ENCODE measurements at regions not wholly inside any gene's neighbourhood (a gene's known extent, or its start where the extent isn't known, plus 50 kb on each side); places are given as distances from the start of the nearest gene placed in this dataset.

DNA sequence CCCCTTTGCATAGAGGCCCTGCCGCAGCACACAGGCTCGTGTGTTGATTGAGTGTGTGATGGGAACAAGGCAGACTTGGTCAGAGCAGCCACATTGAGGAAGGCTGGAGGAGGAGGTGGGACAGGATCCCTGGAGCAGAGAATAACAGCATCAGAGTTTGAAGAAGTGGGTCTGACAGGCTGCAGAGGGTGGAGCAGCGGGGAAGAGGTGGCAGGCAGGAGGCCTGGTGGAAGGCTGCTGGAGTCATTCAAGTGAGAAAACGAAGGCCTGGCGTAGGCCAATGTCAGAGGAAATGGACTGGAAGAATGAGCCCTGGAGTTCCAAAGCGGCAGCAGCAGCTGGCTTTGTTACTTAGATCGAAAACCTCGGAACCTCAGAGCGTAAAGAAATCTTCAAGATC, 115.0 kb upstream of the GRIK3 start:
- TF ChIP-seq, protein P1, sequence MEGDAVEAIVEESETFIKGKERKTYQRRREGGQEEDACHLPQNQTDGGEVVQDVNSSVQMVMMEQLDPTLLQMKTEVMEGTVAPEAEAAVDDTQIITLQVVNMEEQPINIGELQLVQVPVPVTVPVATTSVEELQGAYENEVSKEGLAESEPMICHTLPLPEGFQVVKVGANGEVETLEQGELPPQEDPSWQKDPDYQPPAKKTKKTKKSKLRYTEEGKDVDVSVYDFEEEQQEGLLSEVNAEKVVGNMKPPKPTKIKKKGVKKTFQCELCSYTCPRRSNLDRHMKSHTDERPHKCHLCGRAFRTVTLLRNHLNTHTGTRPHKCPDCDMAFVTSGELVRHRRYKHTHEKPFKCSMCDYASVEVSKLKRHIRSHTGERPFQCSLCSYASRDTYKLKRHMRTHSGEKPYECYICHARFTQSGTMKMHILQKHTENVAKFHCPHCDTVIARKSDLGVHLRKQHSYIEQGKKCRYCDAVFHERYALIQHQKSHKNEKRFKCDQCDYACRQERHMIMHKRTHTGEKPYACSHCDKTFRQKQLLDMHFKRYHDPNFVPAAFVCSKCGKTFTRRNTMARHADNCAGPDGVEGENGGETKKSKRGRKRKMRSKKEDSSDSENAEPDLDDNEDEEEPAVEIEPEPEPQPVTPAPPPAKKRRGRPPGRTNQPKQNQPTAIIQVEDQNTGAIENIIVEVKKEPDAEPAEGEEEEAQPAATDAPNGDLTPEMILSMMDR (IDR thresholded peaks at IDR 0.05; ENCODE audit: insufficient read depth, low read length, poor library complexity, severe bottlenecking), result no peak
- no peak for TF ChIP-seq EZH2phosphoT487 (conservative IDR thresholded peaks at IDR 0.05; ENCODE audit: low read length)

Data from SU-DHL-6 (cell line).